ENCODE measurements at regions not wholly inside any gene's neighbourhood (a gene's known extent, or its start where the extent isn't known, plus 50 kb on each side); places are given as distances from the start of the nearest gene placed in this dataset.

GRCh38 chr4:180805101-180805500, 1438.1 kb upstream of the TENM3 start:
- DNase-seq = no peak

- no peak for DNase-seq
Observed at GRCh38 chr4:180808862-180809261, 1434.3 kb upstream of the TENM3 start.

GRCh38 chr4:180809439-180809838, 1433.8 kb upstream of the TENM3 start:
- DNase-seq = no peak

GRCh38 chr4:180810581-180810980, 1432.6 kb upstream of the TENM3 start:
- no peak for DNase-seq

- DNase-seq = no peak
Observed at GRCh38 chr4:180811556-180811955, 1431.6 kb upstream of the TENM3 start.

GRCh38 chr4:180812783-180813182, 1430.4 kb upstream of the TENM3 start:
- DNase-seq = no peak

GRCh38 chr4:180814875-180815417, 1428.3 kb upstream of the TENM3 start:
- DNase-seq = no peak

GRCh38 chr4:180817529-180817928, 1425.7 kb upstream of the TENM3 start:
- DNase-seq = no peak

GRCh38 chr4:180823108-180823507, 1420.1 kb upstream of the TENM3 start:
- no peak for DNase-seq

GRCh38 chr4:180827232-180828009, 1415.8 kb upstream of the TENM3 start:
- DNase-seq = no peak

- DNase-seq = peak; percentile 15
Observed at GRCh38 chr4:180828455-180829018, 1414.7 kb upstream of the TENM3 start.

GRCh38 chr4:180832073-180832472, 1411.1 kb upstream of the TENM3 start:
- DNase-seq = no peak

GRCh38 chr4:180840142-180840541, 1403.1 kb upstream of the TENM3 start:
- DNase-seq = no peak

- no peak for DNase-seq
Observed at GRCh38 chr4:180850318-180850940, 1392.8 kb upstream of the TENM3 start.

GRCh38 chr4:180852738-180853137, 1390.5 kb upstream of the TENM3 start:
- DNase-seq = no peak

GRCh38 chr4:180855184-180855583, 1388.0 kb upstream of the TENM3 start:
- no peak for DNase-seq

GRCh38 chr4:180860089-180860720, 1383.0 kb upstream of the TENM3 start:
- DNase-seq = no peak

- DNase-seq = no peak
Observed at GRCh38 chr4:180861651-180862050, 1381.6 kb upstream of the TENM3 start.

- no peak for DNase-seq
Observed at GRCh38 chr4:180866933-180867643, 1376.1 kb upstream of the TENM3 start.

GRCh38 chr4:180870623-180871022, 1372.6 kb upstream of the TENM3 start:
- no peak for DNase-seq

- DNase-seq = no peak
Observed at GRCh38 chr4:180898305-180898704, 1344.9 kb upstream of the TENM3 start.

GRCh38 chr4:180900781-180901180, 1342.4 kb upstream of the TENM3 start:
- DNase-seq = no peak

GRCh38 chr4:180909279-180909678, 1333.9 kb upstream of the TENM3 start:
- no peak for DNase-seq
